Embryonic facial prominence (tissue), 1 donor: ENCODE measurements at regions not wholly inside any gene's neighbourhood (a gene's known extent, or its start where the extent isn't known, plus 50 kb on each side); places are given as distances from the start of the nearest gene placed in this dataset.
"Not testable (repeated sequence)": the region's sequence is repeated elsewhere in the genome, so short reads cannot be mapped to it uniquely, and the experiment has no call there.

Source experiments
- DNase-seq: peaks from one replicate; pipeline ENCODE4 v3.0.0-alpha.2; 2016; ENCODE audit errors: extremely low spot score

DNA sequence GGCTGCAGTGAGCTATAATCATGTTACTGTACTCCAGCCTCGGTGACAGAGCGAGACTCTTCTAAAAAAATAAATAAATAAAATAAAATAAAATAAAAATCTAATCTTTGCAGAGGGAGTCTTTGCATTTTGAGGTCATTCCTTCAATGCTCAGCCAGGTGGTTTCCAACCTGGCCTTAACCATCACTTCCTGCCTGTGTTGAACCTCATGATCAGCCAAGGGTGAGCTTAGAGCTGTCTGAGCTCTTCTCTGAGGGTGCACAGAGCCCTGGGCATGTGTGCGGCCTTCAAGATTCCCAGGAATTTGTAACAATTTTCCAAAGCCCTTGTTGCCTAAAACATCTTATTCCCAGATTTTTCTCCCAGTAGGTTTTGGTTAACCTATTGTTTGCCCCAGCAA is 94.3 kb downstream of the KCNJ12 start:
- DNase-seq = not testable (repeated sequence)

GRCh38 chr17:21470861-21471260 is 94.7 kb downstream of the KCNJ12 start:
- DNase-seq = no peak

DNA sequence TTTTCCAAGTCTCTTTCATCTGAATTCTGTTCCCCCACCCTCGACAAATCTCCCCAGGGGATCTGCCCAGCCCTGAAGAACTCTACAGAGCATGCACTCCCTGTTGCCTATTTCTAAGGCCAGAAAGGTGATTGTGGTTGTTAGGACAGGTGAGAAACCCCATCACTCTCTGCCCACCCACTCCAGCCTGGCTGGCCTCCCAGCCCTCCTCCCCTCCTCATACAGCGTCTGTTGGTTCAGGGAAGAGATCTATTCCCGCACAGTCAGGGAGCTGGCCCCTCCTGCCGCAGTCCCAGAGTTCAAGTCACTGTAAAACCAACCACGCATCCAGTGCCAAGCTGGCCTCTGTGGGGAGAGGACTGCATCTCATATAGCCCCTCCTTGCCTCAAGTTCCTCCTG is 98.7 kb downstream of the KCNJ12 start:
- DNase-seq = no peak

GRCh38 chr17:21475571-21475970 is 99.4 kb downstream of the KCNJ12 start:
- no peak for DNase-seq

- DNase-seq = no peak
Observed at GRCh38 chr17:21476867-21477266, 100.7 kb downstream of the KCNJ12 start.

DNA sequence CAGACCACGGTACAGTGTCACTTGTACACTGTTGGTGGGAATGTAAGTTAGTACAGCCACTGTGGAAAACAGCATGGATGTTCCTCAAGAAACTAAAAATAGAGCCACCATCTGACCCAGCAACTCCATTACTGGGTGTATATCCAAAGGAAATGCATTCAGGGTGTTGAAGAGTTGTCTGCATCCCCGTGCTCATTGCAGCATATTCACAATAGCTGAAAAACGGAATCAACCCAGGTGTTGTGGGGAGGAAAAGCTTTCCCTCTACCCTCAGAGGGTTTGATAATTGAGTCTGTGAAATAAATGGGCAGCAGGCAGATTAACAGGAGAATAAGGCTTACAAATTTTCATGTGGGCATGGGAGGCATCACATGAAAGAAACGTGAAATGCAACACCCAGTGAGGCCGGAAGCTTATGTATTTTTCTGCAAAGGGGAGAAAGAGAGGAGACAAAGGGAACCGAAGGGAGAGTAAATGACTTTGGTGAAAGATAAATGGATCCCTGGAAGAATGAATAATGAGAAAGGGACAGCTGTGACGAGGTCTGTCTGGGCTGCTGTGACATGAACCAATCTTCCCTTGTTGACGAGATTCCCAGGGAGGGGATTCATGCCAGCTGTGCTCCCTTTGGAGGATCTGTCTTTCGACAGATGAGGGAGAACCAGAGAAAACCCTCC is 106.2 kb downstream of the KCNJ12 start:
- no peak for DNase-seq

GRCh38 chr17:21488043-21488442 is 111.9 kb downstream of the KCNJ12 start:
- not testable (repeated sequence) for DNase-seq

GRCh38 chr17:21493993-21494392 is 117.8 kb downstream of the KCNJ12 start:
- no peak for DNase-seq

GRCh38 chr17:21495281-21495680 is 119.1 kb downstream of the KCNJ12 start:
- DNase-seq = no peak

DNA sequence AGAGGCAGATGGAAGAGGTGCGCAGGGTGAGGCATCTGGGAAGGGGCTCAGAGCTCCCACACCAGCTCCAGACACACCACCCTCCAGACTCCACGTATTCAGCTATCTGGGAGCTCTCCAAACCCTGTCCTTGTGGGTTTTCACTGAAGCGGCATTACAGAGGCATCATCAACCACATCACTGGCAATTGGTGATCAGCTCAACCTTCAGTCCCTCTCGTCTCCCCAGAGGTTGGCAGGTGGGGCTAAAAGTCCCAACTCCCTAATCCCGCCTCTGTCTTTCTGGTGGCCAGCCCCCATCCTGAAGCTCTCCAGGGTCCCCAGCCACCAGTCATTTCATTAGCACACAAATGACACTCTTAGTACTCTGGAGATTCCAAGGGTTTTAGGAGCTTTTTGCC is 123.9 kb downstream of the KCNJ12 start:
- no peak for DNase-seq

DNA sequence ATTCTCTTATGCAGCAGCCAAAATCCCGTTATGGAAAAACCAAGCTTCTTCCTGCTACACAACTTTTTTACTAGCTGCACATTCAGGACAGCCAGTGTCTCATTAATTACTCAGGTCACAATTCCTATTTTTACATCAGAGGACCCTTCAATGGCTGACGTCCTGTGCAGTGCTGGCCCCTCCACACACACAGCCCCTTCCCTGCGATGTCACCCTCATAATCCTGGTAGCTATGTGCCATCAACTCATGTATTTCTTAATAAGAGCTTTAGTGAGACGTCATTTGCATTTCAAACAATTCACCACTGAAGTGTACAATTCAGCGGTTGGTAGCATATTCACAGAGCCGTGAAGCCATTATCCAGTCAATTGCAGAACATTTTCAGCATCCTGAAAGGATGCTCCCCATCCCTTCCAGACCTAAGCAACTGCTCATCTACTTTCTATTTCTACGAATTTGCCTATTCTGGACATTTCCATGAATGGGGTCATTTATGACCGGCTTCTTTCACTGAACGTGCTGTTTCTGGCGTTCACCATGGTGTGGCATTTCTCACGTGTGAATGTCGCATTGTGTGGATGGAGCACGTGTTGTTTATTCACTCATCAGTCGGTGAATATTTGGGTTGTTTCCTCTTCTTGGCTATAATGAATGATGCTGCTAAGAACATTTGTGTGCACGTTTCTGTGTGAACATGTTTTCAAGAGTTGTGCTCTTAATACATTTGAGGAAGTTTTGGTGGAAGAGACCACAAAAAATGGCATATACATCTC is 126.0 kb downstream of the KCNJ12 start:
- not testable (repeated sequence) for DNase-seq

GRCh38 chr17:21505819-21506815 is 130.0 kb downstream of the KCNJ12 start:
- DNase-seq = no peak

- DNase-seq = not testable (repeated sequence)
Observed at GRCh38 chr17:21507806-21508205, 131.6 kb downstream of the KCNJ12 start.

- no peak for DNase-seq
Observed at GRCh38 chr17:21508211-21508610, 132.1 kb downstream of the KCNJ12 start.

GRCh38 chr17:21509356-21509755 is 133.2 kb downstream of the KCNJ12 start:
- DNase-seq = not testable (repeated sequence)

GRCh38 chr17:21510686-21511362 is 134.7 kb downstream of the KCNJ12 start:
- no peak for DNase-seq

GRCh38 chr17:21511363-21512195 is 135.4 kb downstream of the KCNJ12 start:
- DNase-seq = peak; percentile 18

DNA sequence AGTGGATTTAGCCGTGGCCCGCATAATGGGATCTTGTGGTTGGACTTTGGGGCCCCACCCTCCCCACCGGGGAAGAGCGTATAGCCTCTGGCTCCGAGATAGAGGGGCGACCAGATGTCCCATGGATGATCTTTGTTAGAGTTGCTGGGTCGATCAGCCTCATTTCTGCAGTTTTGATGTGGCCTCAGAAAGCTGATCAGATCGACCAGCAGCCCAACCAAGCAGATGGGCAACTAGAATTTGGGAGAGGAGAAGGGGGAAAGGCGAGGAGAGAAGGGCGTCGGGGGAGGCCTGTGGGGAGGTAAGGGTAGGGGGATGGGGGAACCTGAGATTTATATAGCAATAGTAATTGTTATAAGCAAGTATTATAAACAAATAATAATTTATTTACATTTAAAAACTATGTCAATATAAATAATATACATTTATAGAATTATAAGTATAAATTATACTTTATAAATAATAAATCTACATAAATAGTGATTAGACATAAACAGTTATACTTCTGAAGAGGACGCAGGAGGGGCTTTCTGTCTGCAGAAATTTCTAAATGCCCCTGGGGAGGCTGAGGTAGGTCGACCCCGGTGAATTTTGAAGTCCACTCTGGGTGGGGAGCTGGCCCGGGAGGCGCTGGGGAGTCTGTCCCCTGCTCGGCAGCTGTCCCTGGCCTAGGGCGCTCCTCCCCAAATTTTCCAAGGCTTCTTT is 136.3 kb downstream of the KCNJ12 start:
- DNase-seq = no peak

DNA sequence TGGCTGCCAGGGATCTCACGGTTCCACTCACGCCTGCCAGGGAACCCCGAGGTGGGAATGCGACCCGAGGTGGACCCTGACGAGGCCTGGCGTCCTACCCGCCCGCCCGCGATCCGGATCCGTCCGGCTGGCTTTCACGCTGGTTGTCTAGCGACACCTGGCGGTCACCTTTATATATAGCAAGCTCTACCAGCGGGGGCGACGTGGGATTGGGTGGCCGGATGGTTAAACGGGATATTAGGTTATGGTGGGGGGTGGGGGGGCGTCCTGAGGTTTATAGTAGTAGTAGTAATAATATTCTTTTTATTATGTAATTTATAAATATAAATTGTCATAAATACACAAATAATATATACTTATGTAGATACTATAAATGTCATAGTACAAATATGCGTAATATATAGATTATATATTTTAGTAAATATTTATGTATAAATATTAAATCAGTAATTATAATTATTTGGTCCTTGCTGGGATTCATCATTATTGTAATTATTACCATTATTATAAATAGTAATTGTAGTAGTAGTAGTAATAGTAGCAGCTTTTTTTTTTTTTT is 136.9 kb downstream of the KCNJ12 start:
- no peak for DNase-seq

GRCh38 chr17:21514567-21514966 is 138.4 kb downstream of the KCNJ12 start:
- DNase-seq = not testable (repeated sequence)
